HG03558 (cell line): ENCODE measurements at regions not wholly inside any gene's neighbourhood (a gene's known extent, or its start where the extent isn't known, plus 50 kb on each side); places are given as distances from the start of the nearest gene placed in this dataset.

ENCODE experiments used
- ATAC-seq: cut with Tn5 transposase; IDR thresholded peaks from one replicate; pipeline ENCODE4 v1.9.1; 2021; ENCODE audit warnings: moderate number of reproducible peaks; ENCODE audit not compliant: unreplicated experiment; ENCODE audit errors: extremely low read depth

DNA sequence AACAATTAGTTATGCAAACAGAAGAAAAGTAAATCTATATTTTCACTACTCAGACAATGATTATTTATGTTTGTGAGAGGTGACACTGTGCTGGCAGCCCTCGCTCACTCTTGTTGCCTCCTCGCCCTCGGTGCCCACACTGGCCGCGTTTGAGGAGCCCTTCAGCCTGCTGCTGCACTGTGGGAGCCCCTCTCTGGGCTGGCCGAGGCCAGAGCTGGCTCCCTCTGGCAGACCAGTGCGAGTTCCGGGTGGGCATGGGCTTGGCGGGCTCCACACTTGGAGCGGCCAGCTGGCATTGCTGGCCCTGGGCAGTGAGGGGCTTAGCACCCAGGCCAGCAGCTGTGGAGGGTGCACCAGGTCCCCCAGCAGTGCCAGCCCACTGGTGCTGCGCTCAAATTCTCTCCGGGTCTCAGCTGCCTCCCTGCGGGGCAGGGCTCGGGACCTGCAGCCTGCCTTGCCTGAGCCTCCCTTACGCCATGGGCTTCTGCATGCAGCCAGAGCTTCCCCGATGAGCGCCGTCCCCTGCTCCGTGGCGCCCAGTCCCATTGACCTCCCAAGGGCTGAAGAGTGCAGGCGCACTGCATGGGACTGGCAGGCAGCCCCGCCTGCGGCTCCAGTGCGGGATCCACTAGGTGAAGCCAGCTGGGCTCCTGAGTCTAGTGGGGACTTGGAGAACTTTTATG, 902.6 kb downstream of the PDHA2 start:
- ATAC-seq = no peak

- ATAC-seq = no peak
Observed at GRCh38 chr4:96744676-96745075, 904.8 kb downstream of the PDHA2 start.

- no peak for ATAC-seq
Observed at GRCh38 chr4:96753216-96753615, 913.3 kb downstream of the PDHA2 start.

DNA sequence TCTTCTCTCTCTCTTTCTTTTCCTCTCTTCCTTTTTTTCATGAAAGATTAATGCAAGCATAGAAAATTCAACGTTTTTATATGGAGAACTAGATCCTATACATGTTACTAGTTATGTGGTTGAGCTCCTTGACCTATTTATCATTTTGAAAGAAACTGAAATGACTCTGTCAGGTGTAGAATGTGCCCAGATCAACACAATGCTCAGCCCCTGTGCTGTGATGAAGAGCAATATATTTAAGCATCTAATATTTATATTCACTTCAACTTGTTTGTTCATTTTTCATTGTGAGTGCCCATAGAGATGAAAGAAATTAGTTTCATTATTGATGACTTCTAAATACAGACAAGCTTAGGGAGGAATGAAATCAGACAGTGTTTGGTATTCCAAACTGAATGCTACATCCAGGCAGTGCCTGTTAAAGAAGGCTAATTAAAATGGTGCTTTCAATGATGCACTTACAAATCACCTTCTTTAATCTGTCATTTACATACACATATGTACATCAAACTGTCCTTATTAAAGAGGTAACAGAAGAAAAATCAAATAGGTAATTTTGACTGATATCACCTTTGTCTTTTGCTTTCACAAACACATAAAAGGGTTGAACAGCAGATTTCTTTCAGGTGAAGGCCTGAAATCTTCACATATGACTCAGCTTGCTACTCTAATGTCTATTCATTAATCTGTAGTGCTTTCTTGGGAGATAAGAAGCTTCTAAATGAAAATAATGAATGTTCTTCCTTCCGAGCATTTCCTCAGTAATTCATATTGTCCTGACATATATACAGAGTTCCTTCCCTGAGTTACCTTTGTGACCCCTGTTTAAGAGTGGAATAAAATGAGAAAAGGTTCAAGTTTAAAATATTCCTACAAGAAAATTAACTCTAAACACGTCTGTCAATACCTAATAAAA, 915.9 kb downstream of the PDHA2 start:
- ATAC-seq = no peak

GRCh38 chr4:96756584-96756983, 916.7 kb downstream of the PDHA2 start:
- ATAC-seq = no peak

- no peak for ATAC-seq
Observed at GRCh38 chr4:96763546-96763945, 923.7 kb downstream of the PDHA2 start.

- no peak for ATAC-seq
Observed at GRCh38 chr4:96766359-96766758, 926.5 kb downstream of the PDHA2 start.

DNA sequence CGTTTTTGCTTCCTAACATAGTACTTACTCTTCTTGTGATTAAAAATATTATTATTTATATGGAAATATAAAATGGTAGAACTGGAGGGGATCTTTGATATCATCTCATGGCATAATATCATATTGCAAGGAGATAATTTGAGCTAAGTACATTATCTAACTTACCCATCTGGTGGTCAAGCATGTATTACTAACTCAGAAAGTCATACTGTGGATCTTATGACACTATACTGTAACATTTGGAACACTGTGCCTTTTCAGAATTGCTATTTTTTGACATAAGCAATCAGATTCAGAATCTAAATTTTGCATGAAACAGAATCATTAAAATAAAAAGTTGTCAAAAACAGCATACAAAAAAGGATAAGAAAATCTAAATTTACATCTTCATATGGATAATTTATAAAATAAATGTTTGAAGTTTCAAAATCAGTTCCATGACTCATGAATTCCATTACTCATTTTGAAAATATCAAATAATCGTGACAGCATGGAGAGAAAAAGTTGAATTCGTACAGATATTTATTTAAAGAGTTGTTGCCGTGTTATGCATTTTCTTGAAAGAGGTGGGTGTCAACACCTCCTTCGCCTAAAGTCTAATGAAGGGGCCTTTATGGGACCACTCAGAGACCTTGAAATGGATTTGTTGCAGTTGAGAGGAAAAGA, 928.1 kb downstream of the PDHA2 start:
- ATAC-seq = no peak

GRCh38 chr4:96775501-96775900, 935.6 kb downstream of the PDHA2 start:
- ATAC-seq = no peak

DNA sequence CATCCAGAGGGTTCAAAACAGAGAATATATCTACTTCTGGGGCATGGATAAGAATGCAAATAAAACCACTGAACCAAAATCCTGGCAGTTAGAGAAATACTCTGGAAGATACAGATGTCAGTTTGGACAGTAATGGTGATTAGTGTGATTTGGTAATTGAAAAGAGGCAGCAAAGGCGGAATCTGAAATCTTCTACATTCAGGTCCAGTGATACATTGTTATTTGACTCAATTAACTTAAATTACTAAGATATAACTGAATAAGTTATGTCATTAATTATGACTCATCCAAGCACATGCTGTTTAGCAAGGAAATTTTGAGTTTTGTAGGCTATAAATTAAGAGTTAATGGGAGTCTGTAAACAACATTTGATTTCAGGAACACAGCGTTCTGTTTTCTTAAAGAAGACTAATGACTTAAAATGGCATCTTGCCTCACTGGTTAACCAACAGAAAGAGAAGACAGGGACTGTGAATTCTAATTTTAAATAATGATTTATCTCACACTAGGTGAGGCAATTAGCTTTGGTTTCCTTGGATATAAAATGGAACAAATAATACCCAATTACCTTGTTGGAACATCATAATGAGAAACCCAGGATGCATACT, 937.1 kb downstream of the PDHA2 start:
- no peak for ATAC-seq

DNA sequence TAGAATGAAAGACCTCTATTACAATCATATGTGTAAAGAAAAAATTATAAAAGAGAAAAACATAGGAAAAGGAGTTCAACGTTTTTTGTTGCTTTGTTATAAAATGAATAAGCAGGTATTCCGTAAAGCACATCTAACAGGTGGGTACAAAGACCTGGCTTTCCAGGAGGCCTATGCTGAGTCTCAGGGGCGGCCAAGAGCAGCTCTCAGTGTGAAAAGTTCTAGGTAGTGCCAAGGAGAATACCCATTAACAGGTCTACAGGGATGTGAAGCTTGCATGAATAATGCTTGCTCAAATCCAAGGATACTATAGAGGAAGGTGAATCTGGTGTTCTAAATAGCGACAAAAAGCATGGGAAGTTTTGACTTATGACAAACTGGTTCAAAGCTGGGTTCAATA, 944.4 kb downstream of the PDHA2 start:
- ATAC-seq = no peak

DNA sequence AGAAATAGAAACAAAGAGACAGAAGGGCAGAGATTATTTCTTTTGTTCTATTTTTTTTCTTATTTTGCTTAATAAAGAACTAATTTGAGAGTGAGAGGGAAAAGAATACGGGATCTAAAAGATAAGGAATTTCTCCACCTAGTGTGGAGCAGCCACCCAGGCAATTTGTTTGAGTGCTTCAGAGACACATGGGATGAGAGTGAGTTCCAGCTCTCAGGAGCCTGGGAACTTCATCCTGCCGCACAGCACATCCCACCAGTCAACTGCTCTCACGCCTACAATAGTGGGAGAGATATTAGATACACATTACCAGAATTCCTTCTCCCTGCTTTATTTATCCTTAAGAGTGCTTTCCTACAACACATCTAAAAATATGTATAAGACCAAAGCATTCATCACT, 946.4 kb downstream of the PDHA2 start:
- no peak for ATAC-seq

- no peak for ATAC-seq
Observed at GRCh38 chr4:96787766-96788165, 947.9 kb downstream of the PDHA2 start.

DNA sequence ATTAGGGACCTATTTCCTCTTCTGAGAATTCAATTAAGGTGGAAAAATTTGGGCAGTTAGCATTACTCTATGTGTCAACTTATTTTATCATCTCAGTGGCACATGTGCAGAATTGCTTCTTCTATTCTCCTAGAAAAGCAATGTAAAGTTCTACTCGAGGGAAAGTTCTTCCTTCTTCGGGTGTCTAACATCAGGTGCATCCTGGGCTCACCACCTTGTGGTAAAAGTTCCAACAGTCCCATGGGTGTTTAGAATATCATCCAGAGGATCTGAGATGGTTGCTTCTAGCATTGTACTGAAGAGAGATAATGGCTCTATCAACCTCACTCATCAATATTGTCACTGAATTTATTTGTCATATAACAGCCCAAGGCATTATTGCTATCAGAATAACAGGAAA, 969.7 kb downstream of the PDHA2 start:
- ATAC-seq = no peak

DNA sequence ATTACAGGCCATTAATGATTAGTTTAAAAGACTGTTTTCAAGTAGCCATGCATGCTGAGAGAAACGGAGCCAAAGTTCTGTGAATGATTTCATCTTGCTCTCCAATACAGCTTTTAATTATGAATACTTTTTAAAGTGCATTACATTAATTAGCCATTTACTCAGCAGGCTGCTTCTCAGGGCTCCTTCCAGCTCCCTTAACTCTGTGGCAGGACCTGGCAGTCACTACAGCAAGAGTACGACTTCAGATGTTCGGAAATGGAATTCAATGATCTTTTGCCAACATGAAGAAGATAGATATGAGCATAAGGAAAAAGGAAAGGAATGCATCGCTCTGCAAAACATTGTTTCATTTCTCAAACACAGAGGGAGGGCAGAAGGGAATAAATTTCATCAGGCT, 987.2 kb downstream of the PDHA2 start:
- no peak for ATAC-seq

GRCh38 chr4:96833831-96834230, 993.9 kb downstream of the PDHA2 start:
- no peak for ATAC-seq

- no peak for ATAC-seq
Observed at GRCh38 chr4:96835991-96836390, 996.1 kb downstream of the PDHA2 start.

DNA sequence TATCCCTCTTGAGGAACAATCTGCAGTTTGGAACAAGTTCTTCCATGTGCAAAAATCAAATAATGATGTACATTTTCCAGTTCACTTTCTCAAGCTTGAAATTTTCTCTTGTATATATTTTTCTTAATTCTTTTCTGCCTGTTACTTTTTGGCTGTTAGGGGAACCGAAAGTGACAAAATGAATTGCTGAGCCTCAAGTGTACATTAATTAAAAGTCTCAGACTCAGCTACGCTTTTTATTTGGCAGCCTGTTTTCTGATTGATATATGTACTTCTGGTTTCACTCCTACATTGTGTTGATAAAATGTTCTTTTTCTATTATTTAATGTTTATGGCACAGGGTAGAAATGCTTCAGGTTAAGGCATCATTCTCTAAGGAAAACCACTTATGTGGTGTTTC, 999.5 kb downstream of the PDHA2 start:
- no peak for ATAC-seq

DNA sequence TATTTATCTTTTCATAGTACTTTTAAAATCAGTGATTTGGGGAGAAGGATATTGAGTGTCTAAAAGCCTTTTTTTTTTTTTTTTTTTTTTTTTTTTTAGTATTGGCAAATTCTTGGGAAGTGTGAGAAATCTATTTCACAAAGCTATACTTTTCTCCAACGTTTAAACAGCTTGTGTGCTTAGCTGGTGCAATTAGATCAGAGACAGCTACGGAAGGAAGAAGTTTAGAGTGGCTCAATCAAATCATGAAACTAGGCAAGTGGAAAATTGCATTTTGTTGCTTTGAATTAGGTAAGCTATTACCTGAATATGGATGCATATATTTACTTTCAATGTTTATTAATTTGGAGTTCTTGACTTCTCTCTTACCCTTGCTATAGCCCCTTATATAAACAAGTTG, 1001.9 kb downstream of the PDHA2 start:
- no peak for ATAC-seq

DNA sequence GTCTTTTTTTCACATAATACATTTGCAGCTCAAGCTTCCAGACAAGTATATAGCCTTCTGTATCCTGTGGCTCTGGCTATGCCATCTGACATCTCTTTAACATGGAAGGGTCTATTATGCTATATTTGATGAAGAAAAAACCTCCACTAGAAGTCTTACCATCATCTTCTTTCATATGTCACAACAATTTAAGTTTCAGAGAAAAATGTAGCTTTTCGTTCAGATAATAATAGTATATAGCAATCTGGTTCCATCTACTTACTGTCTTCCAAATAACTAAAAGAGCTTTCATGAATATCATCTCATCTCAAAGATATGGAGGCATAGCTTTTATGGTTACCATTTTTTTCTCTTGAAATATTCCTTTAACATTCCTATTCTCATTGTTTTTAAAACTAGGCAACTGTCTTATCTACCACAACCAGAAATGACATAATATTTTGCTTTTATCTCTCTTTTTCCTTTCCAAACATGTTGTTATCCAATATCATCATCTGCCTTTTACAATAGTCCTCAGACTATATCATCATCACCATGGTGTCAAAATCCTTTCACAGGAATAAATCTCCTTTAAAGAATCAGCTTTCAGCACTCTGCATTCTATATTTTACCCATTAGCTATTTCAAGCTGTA, 1005.1 kb downstream of the PDHA2 start:
- no peak for ATAC-seq
